ENCODE measurements at regions not wholly inside any gene's neighbourhood (a gene's known extent, or its start where the extent isn't known, plus 50 kb on each side); places are given as distances from the start of the nearest gene placed in this dataset.
"Not testable (repeated sequence)": the region's sequence is repeated elsewhere in the genome, so short reads cannot be mapped to it uniquely, and the experiment has no call there.

- no peak for DNase-seq (ENCODE audit: low read depth in 2 of 2, low spot score in 1 of 2)
These were observed 496.0 kb upstream of the MARCKS start for GRCh38 chr6:113361014-113361645.

- DNase-seq (ENCODE audit: low read depth in 2 of 2, low spot score in 1 of 2), result no peak
These were observed 494.7 kb upstream of the MARCKS start for GRCh38 chr6:113362301-113363047.

GRCh38 chr6:113363048-113363798 lies 493.9 kb upstream of the MARCKS start:
- DNase-seq (ENCODE audit: low read depth in 2 of 2, low spot score in 1 of 2), result no peak

DNA sequence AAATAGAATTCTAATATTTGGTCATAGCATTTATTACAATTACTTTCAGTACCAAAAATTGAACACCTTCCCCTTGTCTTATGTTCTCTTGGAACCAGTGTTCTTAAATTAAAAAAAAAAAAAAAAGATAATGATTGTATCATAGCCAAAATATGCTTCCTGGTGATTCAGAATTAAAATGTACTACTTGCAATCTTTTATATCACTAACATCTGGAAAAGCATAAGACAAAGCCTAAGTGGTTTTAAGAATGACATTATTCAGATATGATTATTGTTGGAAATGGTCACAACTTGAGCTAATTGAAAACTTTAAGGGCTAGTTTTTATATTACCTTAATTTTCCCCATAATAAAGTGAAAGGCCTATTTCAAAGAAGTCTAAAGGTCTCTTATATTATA lies 493.3 kb upstream of the MARCKS start:
- DNase-seq (ENCODE audit: low read depth in 2 of 2, low spot score in 1 of 2), result no peak

- no peak for DNase-seq (ENCODE audit: low read depth in 2 of 2, low spot score in 1 of 2)
These were observed 492.4 kb upstream of the MARCKS start for GRCh38 chr6:113364766-113365165.

- DNase-seq (ENCODE audit: low read depth in 2 of 2, low spot score in 1 of 2), result no peak
These were observed 492.0 kb upstream of the MARCKS start for GRCh38 chr6:113365191-113365590.

DNA sequence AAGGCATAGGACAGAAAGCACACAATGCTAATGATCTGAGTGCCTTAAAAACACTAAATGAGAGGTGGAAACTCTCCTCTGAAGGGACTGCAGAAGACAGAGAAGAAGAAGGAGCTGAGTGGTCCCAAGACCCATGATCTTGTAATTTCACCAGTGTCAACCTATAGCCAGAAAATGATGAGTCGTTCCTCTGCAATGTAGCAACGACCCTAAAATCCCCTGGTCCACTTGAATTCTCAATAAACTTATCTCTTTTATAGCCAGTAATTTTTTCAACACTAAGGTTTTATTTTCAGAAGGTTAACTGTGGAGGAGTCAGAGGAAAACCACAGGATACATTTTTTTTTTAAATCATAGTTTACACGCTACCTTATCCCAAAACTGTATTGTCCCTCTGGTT lies 490.6 kb upstream of the MARCKS start:
- DNase-seq (ENCODE audit: low read depth in 2 of 2, low spot score in 1 of 2), result no peak

DNA sequence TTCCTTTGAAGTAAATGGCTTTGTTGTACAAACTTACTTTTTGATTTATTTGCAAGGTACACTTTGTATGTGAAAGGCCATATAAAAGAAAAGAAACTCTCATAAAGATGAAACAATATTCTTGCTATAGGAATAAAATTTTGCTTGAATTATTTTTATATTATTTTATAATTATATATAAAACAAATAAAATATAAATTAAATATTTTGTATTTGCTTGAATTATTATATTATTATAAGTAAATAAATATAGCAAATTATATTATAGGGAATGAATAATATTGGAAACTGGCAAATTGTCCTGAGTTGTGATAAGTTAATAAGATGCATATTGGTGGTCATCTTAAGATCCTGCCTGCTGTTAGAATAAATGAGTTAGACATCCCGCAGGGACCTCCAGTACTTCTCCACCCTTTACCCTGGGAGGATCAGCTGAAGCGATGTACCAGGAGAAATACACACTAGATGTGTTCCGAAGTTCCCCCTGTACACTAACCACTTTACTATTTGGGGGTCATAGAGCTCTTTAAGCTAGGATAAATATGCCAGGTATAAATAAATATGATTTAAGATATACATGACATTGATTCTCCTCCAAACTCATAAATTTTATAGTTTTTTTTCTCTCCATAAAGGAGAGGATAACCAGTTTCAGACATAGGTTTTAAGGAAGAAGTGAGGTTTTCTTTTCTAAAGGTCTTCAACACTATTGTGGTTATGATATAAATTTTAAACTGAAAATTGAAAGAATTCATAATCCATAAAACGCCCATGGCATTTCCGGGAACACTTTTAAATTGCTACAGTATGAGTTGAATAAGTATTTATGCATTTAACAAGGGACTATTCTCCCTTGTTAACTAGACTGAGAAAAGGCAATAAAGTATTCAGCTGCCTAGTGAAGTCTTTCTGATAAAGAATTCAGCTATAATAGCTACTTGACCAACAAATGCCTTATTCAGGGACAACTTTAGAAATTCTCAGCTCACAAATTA lies 486.3 kb upstream of the MARCKS start:
- no peak for DNase-seq (ENCODE audit: low read depth in 2 of 2, low spot score in 1 of 2)

DNA sequence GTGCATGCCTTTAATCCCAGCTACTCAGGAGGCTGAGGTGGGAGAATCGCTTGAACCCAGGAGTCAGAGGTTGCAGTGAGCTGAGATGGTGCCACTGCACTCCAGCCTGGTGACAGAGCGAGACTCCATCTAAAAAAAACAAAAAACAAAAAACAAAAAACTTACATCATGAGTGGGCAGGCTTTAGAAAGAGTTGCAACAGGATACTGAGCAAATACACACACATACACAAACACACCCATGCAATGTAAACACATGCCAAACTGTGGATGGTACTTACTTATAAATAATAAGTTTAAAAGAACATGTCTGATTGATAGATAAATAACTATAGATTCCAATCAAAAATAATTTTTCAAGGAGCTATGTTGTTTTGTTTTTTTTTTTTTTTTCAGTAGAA lies 481.7 kb upstream of the MARCKS start:
- DNase-seq (ENCODE audit: low read depth in 2 of 2, low spot score in 1 of 2), result not testable (repeated sequence)

DNA sequence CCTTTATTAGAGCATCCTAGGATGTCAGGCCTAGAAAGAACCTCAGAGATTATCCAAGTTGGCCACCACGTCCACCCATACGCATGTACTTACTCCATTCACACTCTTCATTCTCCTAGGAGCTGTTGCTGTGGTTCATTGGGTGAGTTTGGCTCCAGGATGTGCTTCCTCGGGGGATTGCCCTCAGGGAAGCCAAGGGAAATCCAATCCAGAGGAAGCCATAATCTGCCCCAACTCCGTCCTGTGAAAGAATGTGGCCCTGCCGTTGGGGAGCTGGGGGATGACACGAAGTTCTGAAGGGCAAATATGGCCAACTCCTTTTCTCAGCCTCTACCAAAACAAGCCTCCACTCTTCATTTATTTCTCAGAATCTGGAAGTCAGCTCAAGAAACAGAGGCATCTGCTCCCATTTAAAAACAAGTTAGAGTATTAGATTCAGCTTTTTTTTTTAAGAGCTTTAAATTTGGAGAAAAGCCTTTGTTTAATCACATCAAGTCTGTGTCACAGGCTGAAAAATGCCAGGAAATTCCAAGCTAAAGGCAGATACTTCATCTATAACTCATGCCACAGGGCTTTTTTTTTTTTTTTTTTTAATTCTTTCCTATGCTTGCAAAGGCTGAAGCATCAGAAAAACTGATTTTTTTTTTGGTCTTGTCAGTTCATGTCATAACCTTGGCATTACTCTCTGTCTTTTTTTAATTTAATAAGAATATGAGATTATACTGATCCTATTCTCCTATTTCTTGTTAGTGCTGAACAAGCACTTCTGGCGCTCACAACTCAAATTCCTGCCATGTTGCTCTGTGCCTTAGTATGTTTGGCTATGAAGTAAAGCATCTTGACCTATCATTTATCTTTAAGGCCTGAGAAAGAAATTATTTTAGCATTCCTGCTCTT lies 480.9 kb upstream of the MARCKS start:
- no peak for DNase-seq (ENCODE audit: low read depth in 2 of 2, low spot score in 1 of 2)

GRCh38 chr6:113376847-113377165 lies 480.3 kb upstream of the MARCKS start:
- DNase-seq (ENCODE audit: low read depth in 2 of 2, low spot score in 1 of 2), result no peak

DNA sequence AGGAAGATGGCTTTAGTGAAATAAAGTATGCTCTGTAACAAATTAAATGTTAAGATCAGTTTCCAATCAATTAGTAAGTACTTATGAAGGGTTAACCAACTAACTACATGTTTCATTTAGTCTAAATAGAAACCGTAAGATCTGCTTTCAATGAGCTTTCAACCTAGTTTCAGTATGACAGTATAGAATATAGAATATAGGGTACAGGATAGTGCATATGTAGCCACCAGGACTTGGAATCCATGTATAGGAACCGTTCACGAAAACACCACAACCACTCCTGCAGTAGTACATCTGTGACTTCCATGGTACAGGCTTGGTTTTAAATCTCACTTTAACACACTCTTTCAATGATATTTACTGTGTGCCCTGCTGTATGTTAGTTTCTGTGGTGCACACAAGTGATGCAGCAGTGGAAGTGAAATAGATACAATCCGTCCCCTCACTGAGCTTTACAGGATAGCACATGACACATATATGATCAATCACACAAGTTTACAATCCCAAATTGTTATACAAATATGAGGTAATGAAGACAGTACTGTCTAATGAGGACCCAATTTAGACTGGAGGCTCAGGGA lies 479.7 kb upstream of the MARCKS start:
- no peak for DNase-seq (ENCODE audit: low read depth in 2 of 2, low spot score in 1 of 2)

GRCh38 chr6:113380591-113380990 lies 476.6 kb upstream of the MARCKS start:
- no peak for DNase-seq (ENCODE audit: low read depth in 2 of 2, low spot score in 1 of 2)

GRCh38 chr6:113381232-113381631 lies 475.9 kb upstream of the MARCKS start:
- no peak for DNase-seq (ENCODE audit: low read depth in 2 of 2, low spot score in 1 of 2)

DNA sequence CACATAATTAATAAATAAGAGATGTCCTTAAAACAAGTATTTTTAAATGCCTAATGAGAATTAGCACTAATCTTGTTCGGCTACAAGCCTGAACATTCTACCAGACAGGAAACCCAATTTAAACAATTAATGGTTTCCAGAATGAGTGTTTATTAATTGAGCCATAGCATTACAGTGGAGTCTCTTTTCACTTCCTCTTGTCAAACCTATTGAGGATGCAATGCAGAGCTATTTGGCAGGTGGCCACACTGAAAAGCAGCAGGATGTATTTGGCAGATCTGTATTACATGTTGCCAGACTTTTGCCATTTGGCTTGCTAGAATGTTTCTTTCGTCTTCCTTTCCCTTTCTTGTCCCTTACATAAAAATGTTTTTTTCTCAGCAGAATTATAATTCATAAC lies 475.2 kb upstream of the MARCKS start:
- no peak for DNase-seq (ENCODE audit: low read depth in 2 of 2, low spot score in 1 of 2)

DNA sequence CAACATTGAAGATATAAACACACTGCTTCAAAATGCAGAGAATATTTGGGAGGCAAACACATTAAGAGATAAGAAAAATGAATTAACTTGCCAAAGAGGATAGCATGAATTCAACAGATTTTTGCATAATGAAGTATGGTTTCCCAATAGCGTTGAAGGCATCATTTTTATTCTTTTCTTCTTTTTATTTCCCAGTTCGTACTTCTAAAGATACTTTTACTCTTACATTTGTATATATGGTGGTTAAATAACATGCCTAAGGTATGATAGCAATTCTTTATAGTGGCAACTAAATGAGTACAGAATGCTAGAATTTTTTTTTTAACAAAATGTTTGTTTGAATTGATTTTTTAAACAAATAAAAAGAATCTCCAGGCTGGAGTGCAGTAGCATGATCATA lies 473.4 kb upstream of the MARCKS start:
- DNase-seq (ENCODE audit: low read depth in 2 of 2, low spot score in 1 of 2), result no peak

GRCh38 chr6:113385020-113385431 lies 472.1 kb upstream of the MARCKS start:
- DNase-seq (ENCODE audit: low read depth in 2 of 2, low spot score in 1 of 2), result no peak

DNA sequence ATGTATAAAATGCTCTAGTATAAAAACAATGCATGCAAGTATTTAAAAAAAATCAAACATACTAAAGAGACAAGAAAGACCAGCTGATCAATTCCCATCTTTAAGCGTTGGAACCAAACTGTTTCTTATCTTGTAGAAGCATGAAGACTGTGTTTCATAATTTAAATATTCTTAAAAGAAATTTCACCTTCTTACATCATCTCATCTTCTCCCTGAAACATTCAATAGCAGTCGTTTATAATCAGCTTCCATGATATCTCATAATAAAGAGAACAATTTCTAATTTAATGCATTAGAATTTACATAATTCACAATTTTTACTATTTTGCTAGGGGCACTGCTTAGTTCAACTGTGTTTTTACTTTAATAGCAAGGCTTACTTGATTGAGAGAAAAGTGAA lies 468.1 kb upstream of the MARCKS start:
- DNase-seq (ENCODE audit: low read depth in 2 of 2, low spot score in 1 of 2), result no peak

GRCh38 chr6:113392551-113393055 lies 464.5 kb upstream of the MARCKS start:
- DNase-seq (ENCODE audit: low read depth in 2 of 2, low spot score in 1 of 2), result no peak

DNA sequence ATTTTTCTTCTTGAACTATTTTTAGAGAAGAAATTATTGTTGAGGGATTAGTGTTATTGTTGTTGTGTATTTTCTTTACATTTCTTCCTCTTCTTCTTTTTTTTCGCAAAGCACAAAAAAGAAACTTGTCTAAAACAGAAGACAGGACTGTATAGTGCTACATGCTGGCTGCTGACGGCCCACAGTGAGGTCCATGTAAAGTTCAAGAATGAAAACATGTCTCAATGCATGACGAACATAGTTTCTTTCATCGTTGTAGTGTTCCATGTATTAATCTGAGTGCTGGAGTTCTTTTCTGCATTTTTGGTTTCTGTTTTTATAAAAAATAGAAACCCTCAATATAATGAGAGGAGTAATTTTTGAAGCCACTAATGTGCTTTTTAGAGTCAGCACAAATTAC lies 462.9 kb upstream of the MARCKS start:
- DNase-seq (ENCODE audit: low read depth in 2 of 2, low spot score in 1 of 2), result no peak

Measured in stimulated activated CD8-positive, alpha-beta memory T cell treated with anti-CD3 and anti-CD28 coated beads, Interleukin-4, amount 100 ng/mL, for 4 hours (primary cell).